GM12891 (cell line): ENCODE measurements at regions not wholly inside any gene's neighbourhood (a gene's known extent, or its start where the extent isn't known, plus 50 kb on each side); places are given as distances from the start of the nearest gene placed in this dataset.

Source experiments
- DNase-seq: peaks from one replicate; pipeline ENCODE4 v3.0.0; 2011; ENCODE audit warnings: low spot score; ENCODE audit not compliant: insufficient read length
- FAIRE-seq: peaks from 2 replicates; lab custom pipeline; 2011; peaks lifted over from hg19 to GRCh38; lab: Jason Lieb, UNC
- PAX5 ChIP-seq: IDR thresholded peaks from 2 replicates; pipeline ENCODE4 v1.6.1; 2011; ENCODE audit warnings: low read length, moderate library complexity, mild to moderate bottlenecking; ENCODE audit not compliant: insufficient read depth, severe bottlenecking
- POLR2A ChIP-seq: IDR thresholded peaks from 2 replicates; pipeline ENCODE4 v1.6.1; 2011; ENCODE audit warnings: low read depth, low read length, control low read depth
- POLR2AphosphoS5 ChIP-seq: IDR thresholded peaks from 2 replicates; pipeline ENCODE4 v1.6.1; 2011; ENCODE audit warnings: low read depth, low read length, control low read depth
- POU2F2 ChIP-seq: IDR thresholded peaks from 2 replicates; pipeline ENCODE4 v1.6.1; 2011; ENCODE audit warnings: low read depth, mild to moderate bottlenecking, control low read depth, low read length, moderate library complexity
- SPI1 ChIP-seq: IDR thresholded peaks from 2 replicates; pipeline ENCODE4 v1.6.1; 2011; ENCODE audit warnings: low read depth, low read length, control low read depth
- TAF1 ChIP-seq: IDR thresholded peaks from 2 replicates; pipeline ENCODE4 v1.6.1; 2011; ENCODE audit warnings: low read depth, low read length, control low read depth

DNA sequence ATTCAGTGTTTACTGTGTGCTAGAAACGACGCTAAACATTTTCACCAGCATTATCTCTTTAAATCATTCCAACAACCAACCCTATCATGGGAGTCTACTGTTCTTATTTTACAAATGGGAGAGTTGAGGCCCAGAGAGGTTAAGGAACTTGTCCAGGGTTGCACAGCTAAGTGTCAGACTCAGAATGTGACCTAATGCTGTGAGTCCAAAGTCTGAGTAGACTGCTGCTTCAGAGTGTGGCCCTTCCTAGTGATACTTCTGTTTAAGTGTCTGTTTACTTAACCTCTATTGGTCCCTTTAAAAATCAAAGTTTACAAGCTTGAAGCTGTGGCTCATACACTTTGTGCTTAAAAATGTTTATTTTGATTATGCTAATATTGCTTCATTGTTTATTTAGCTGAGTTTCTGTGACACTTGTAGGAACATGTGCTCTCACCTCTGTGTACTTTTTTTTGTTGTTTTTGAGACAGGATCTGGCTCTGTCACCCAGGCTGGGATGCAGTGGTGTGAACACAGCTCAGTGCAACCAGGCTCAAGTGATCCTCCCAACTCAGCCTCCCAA, 84.4 kb upstream of the SYPL1 start:
- FAIRE-seq, result no peak
- no peak for DNase-seq
- TF ChIP-seq POU2F2 (no peak), PAX5 (no peak), SPI1 (no peak), TAF1 (no peak), POLR2AphosphoS5 (no peak), POLR2A (no peak)

DNA sequence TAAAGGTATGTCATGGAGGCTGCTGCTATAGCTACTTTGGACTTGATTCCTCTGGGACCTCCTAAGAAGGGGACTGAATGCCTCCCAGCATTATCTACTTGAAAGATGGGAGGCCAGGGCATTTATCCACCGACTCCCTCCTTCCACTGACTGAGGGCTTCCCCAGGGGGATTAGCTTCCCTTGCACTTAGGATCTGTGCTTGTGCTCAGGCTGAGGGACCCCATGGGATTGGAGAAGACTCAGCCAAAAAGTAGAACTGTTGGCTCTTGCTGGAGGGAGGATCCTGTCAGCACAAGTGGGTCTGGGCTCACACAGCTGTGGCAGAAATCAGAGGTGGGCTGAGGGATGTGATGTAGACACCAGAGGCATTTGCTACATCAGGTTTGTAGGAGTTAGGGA, 81.5 kb upstream of the SYPL1 start:
- DNase-seq, result no peak
- TF ChIP-seq PAX5 (no peak), POU2F2 (no peak)
- FAIRE-seq, result no peak

GRCh38 chr7:106190589-106191330, 78.6 kb upstream of the SYPL1 start:
- DNase-seq (no peak), FAIRE-seq (no peak)
- TF ChIP-seq TAF1, result no peak
- TF ChIP-seq SPI1, result no peak
- no peak for TF ChIP-seq POLR2A
- TF ChIP-seq PAX5, result no peak
- no peak for TF ChIP-seq POLR2AphosphoS5
- TF ChIP-seq POU2F2, result no peak

GRCh38 chr7:106187613-106188350, 75.7 kb upstream of the SYPL1 start:
- FAIRE-seq, result peak; percentile 41
- DNase-seq, result no peak
- TF ChIP-seq SPI1, result no peak
- TF ChIP-seq POLR2A, result no peak
- TF ChIP-seq TAF1, result no peak
- no peak for TF ChIP-seq PAX5
- TF ChIP-seq POLR2AphosphoS5, result no peak
- TF ChIP-seq POU2F2, result no peak

GRCh38 chr7:106185719-106186118, 73.6 kb upstream of the SYPL1 start:
- no peak for FAIRE-seq
- DNase-seq, result no peak

GRCh38 chr7:106183952-106184351, 71.8 kb upstream of the SYPL1 start:
- FAIRE-seq, result no peak
- no peak for TF ChIP-seq TAF1
- no peak for TF ChIP-seq POLR2AphosphoS5
- no peak for TF ChIP-seq POU2F2
- no peak for TF ChIP-seq PAX5
- TF ChIP-seq POLR2A, result no peak
- TF ChIP-seq SPI1, result no peak
- no peak for DNase-seq

More at GRCh38 chr7:106185719-106186118, 73.6 kb upstream of the SYPL1 start:
- TF ChIP-seq POLR2A, result no peak
- no peak for TF ChIP-seq SPI1
- no peak for TF ChIP-seq POLR2AphosphoS5
- no peak for TF ChIP-seq POU2F2
- no peak for TF ChIP-seq TAF1
- no peak for TF ChIP-seq PAX5

- TF ChIP-seq TAF1, result no peak
- no peak for TF ChIP-seq PAX5
- no peak for TF ChIP-seq POLR2AphosphoS5
- no peak for TF ChIP-seq POLR2A
- no peak for TF ChIP-seq POU2F2
- TF ChIP-seq SPI1, result no peak
Observed at GRCh38 chr7:106182904-106183303, 70.8 kb upstream of the SYPL1 start.

GRCh38 chr7:106181658-106182265, 69.7 kb upstream of the SYPL1 start:
- TF ChIP-seq POU2F2, result no peak
- TF ChIP-seq POLR2A, result no peak
- no peak for TF ChIP-seq PAX5
- TF ChIP-seq POLR2AphosphoS5, result no peak
- no peak for TF ChIP-seq SPI1
- TF ChIP-seq TAF1, result no peak
- FAIRE-seq, result no peak
- no peak for DNase-seq

More at GRCh38 chr7:106182904-106183303, 70.8 kb upstream of the SYPL1 start:
- DNase-seq (no peak), FAIRE-seq (no peak)

DNA sequence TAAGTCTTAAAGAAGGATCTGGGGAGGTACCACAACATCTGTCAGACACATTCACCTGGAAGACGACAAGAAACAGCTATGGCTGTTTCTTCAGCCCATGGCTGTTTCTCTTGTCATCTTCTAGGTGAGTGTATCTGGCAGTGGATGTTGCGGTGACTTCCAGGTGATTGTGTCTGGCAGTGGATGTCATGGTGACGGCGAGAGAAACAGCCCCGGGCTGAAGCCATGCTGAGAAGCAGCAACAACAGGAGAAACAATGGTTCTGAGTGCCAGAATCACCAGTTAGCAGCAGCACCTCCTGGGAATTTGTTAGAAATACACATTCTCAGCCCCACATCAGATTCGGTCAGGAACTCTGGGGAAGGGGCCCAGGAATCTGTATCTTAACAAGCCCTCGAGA, 68.6 kb upstream of the SYPL1 start:
- DNase-seq (no peak), FAIRE-seq (no peak)
- TF ChIP-seq POU2F2 (no peak), SPI1 (no peak), TAF1 (no peak), POLR2A (no peak), PAX5 (no peak), POLR2AphosphoS5 (no peak)
